ENCODE measurements at regions not wholly inside any gene's neighbourhood (a gene's known extent, or its start where the extent isn't known, plus 50 kb on each side); places are given as distances from the start of the nearest gene placed in this dataset.

- H3K27me3 ChIP-seq (ENCODE audit: insufficient read depth, low read length): no peaks in the 10 kb centered on the region
- no TSS peak for BruUV-seq (replicated peaks)
- TF ChIP-seq CTCF (IDR thresholded peaks at IDR 0.05 in 2 of 3, conservative IDR thresholded peaks at IDR 0.05 in 1 of 3; ENCODE audit: borderline replicate concordance in 1 of 3, insufficient read depth in 1 of 3, low read depth in 2 of 3, low read length in 2 of 3) (no peak), SIN3A (IDR thresholded peaks at IDR 0.05; ENCODE audit: low read depth) (no peak), ELF1 (IDR thresholded peaks at IDR 0.05; ENCODE audit: borderline replicate concordance, low read depth) (no peak), ATF3 (IDR thresholded peaks at IDR 0.05) (no peak), RAD21 (IDR thresholded peaks at IDR 0.05; ENCODE audit: low read depth) (no peak), CBX3 (IDR thresholded peaks at IDR 0.05; ENCODE audit: low read depth) (no peak), EGR1 (IDR thresholded peaks at IDR 0.05; ENCODE audit: low read depth) (no peak), YY1 (IDR thresholded peaks at IDR 0.05; ENCODE audit: extremely low read depth, insufficient replicate concordance, low read depth, low read length) (no peak), EZH2phosphoT487 (IDR thresholded peaks at IDR 0.05; ENCODE audit: borderline replicate concordance) (no peak), ZFX (IDR thresholded peaks at IDR 0.05) (no peak), ZBTB33 (IDR thresholded peaks at IDR 0.05; ENCODE audit: extremely low read depth, insufficient replicate concordance, low read length) (no peak), CEBPB (IDR thresholded peaks at IDR 0.05; ENCODE audit: low read depth) (no peak)
- no peak for DNase-seq (ENCODE audit: low read depth, low spot score)
- no peak overlapping the region for H3K4me2 ChIP-seq (ENCODE audit: low read length)
- H3K9ac ChIP-seq (ENCODE audit: low read length): no peak overlapping the region
- no peak overlapping the region for H3K4me3 ChIP-seq (replicated peaks in 1 of 2; ENCODE audit: low read depth in 1 of 2, low read length in 2 of 2)
- RAD21 ChIA-PET (ENCODE audit: low non-redundant PET in 1 of 2, low total read pairs in 2 of 2, uncharacterized antibody in 2 of 2, unreplicated experiment in 2 of 2): no interaction called here
- no peaks in the 10 kb centered on the region for H4K20me1 ChIP-seq (ENCODE audit: insufficient read depth)
- POLR2A ChIA-PET: no interaction called here
- ATAC-seq: no peak
- H3K4me1 ChIP-seq (ENCODE audit: control insufficient read depth in 1 of 2, insufficient read depth in 2 of 2, low read length in 2 of 2): no peaks in the 10 kb centered on the region
- H3K9me2 ChIP-seq (ENCODE audit: insufficient read depth): no peaks in the 10 kb centered on the region
- H2AFZ ChIP-seq (ENCODE audit: low read depth, low read length, poor library complexity, severe bottlenecking): no peak overlapping the region
- H3K36me3 ChIP-seq (ENCODE audit: control insufficient read depth in 1 of 2, insufficient read depth in 2 of 2, low read length in 2 of 2): no peaks in the 10 kb centered on the region
- no peaks in the 10 kb centered on the region for H3K9me3 ChIP-seq (ENCODE audit: control insufficient read depth in 1 of 2, insufficient read depth in 1 of 2, low read depth in 1 of 2, low read length in 2 of 2)
- no peaks in the 10 kb centered on the region for H3K79me2 ChIP-seq (ENCODE audit: insufficient read depth, low read length)
- no peak overlapping the region for H3K27ac ChIP-seq (ENCODE audit: low read depth, low read length)
- CTCF ChIA-PET: no interaction called here
- intact Hi-C loops (cut with micrococcal nuclease): no loop called here
Observed at GRCh38 chr2:194926873-194927272, 730.2 kb upstream of the SLC39A10 start.

Data from HCT116 (cell line).